Psoas muscle (tissue), 7 donors: ENCODE measurements at regions not wholly inside any gene's neighbourhood (a gene's known extent, or its start where the extent isn't known, plus 50 kb on each side); places are given as distances from the start of the nearest gene placed in this dataset.

ENCODE experiments used
- ATAC-seq, 4 donors: fragments of 200-7000 bp; cut with Tn5 transposase; one replicate each; pipeline ENCODE4 v1.9.1; 2020; ENCODE audit warnings: moderate library complexity in 3 of 4, mild to moderate bottlenecking in 2 of 4
- DNase-seq, 2 donors: peaks; one replicate each; pipeline ENCODE4 v3.0.0-alpha.2; 2020
- H3K27ac ChIP-seq: fragments of 200-600 bp; one replicate; pipeline ENCODE4 v1.8.0; 2022
- H3K27me3 ChIP-seq, 3 donors: fragments of 200-600 bp in 1 of 3; one replicate each; pipeline versions ENCODE4 v1.6.1 to v1.8.0; 2013 to 2022; ENCODE audit warnings: low read length in 2 of 3, mild to moderate bottlenecking in 2 of 3, moderate library complexity in 1 of 3; ENCODE audit not compliant: insufficient read depth in 3 of 3
- H3K36me3 ChIP-seq, 2 donors: fragments of 200-600 bp in 1 of 2; one replicate each; pipeline versions ENCODE4 v1.6.1 to v1.8.0; 2013 to 2022; ENCODE audit warnings: low read depth in 1 of 2, mild to moderate bottlenecking in 1 of 2, moderate library complexity in 1 of 2; ENCODE audit not compliant: insufficient read depth in 1 of 2
- H3K4me1 ChIP-seq: fragments of 200-600 bp; one replicate; pipeline ENCODE4 v1.8.0; 2022
- H3K4me3 ChIP-seq: fragments of 200-600 bp; one replicate; pipeline ENCODE4 v1.8.0; 2022; ENCODE audit warnings: mild to moderate bottlenecking
- H3K9me3 ChIP-seq: fragments of 200-600 bp; one replicate; pipeline ENCODE4 v1.8.0; 2022
- WGBS, 3 donors: extraction: QIAGEN DNeasy Blood & Tissue Kit; methylation state at CpG; one replicate each; pipeline versions ENCODE4 v1.1.6 to v1.1.7; 2013; 5-methylcytosine and 5-hydroxymethylcytosine counted together
- intact Hi-C, 2 donors: fragments of 100-400 bp; cut with DNase I; formaldehyde crosslinking; loops; one replicate each; pipeline versions ENCODE4 v1.11.0 to v1.14.2; 2022
- TF ChIP-seq, protein P1 (sequence below): fragments of 200-600 bp; IDR thresholded peaks from one replicate; pipeline ENCODE4 v1.8.0; 2022; ENCODE audit warnings: antibody characterized with exemption
- donor health status: healthy with polysubstance abuse.
- donor health status: DM: no; HTN: no; CAD: no; lungs with moderate emphysema.
- donor health status: Bipolar disorder and iron deficiency.
- donor health status: healthy.
- donor health status: DM: yes; HTN: yes; CAD: no.
- donor health status: DM: no; HTN: no; CAD: no.
- donor health status: DM: yes; HTN: yes; CAD: no.

DNA sequence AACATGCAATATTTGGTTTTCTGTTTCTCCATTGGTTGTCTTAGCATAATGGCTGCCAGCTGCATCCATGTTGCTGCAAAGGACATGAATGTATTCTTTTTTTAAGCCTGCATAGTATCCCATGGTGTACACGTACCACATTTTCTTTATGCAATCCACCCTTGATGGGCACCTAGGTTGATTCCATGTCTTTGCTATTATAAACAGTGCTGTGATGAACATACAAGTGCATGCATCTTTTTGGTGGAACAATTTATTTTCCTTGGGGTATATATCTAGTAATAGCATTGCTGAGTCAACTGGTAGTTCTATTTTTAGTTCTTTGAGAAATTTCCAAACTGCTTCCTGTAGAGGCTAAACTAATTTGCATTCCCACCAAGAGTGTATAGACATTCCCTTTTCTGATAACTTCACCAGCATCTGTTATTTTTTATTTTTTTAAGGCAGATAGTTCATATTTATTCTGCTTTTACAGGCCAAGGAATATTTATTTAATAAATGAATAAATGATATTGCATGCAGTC lies 62.4 kb upstream of the NPHP3 start:
- no peak for ATAC-seq
- Histone ChIP-seq H3K9me3 (no peaks in the 10 kb centered on the region), H3K27ac (no peak overlapping the region), H3K4me1 (peaks cover 27% of the 10 kb centered on the region), H3K36me3 (no peaks in the 10 kb centered on the region), H3K4me3 (no peak overlapping the region), H3K27me3 (no peaks in the 10 kb centered on the region)
- no peak for DNase-seq
- TF ChIP-seq, protein P1, sequence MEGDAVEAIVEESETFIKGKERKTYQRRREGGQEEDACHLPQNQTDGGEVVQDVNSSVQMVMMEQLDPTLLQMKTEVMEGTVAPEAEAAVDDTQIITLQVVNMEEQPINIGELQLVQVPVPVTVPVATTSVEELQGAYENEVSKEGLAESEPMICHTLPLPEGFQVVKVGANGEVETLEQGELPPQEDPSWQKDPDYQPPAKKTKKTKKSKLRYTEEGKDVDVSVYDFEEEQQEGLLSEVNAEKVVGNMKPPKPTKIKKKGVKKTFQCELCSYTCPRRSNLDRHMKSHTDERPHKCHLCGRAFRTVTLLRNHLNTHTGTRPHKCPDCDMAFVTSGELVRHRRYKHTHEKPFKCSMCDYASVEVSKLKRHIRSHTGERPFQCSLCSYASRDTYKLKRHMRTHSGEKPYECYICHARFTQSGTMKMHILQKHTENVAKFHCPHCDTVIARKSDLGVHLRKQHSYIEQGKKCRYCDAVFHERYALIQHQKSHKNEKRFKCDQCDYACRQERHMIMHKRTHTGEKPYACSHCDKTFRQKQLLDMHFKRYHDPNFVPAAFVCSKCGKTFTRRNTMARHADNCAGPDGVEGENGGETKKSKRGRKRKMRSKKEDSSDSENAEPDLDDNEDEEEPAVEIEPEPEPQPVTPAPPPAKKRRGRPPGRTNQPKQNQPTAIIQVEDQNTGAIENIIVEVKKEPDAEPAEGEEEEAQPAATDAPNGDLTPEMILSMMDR: no peak
- intact Hi-C loops: no loop called here
- 81 to 93% (median 87%) methylated on average over 1 of the region's 1 CpG for WGBS, 3 donors

DNA sequence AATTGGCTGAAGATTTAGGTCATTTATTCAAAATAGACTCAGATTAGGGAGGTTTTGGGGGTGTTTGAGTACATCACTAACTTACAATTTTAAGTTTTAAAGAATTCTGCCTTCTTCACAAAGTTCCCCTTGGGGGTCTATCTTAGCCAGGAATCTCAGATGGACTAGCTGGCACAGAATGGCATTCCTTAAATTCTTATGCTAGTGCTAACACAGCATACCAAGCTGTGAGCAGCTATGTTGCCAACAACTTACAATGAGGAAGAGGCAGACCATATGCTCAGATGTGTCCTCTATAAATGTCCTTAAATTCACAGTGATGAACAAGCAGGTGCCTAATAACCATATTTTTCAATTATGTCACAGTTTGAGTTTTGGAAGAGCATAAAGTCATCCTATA lies 60.9 kb upstream of the NPHP3 start:
- Histone ChIP-seq H3K27ac (no peak overlapping the region), H3K4me1 (peaks cover 23% of the 10 kb centered on the region), H3K36me3 (no peaks in the 10 kb centered on the region), H3K27me3 (no peaks in the 10 kb centered on the region), H3K9me3 (no peaks in the 10 kb centered on the region), H3K4me3 (no peak overlapping the region)
- intact Hi-C loops: no loop called here
- DNase-seq (no peak), ATAC-seq (no peak)
- TF ChIP-seq, protein P1: no peak

- ATAC-seq: no peak
- peaks cover 16% of the 10 kb centered on the region for H3K4me1 ChIP-seq
- intact Hi-C loops: no loop called here
- 79 to 96% (median 88%) methylated on average over 1 of the region's 1 CpG for WGBS, 3 donors
- TF ChIP-seq, protein P1: no peak
- no peak for DNase-seq
- no peaks in the 10 kb centered on the region for H3K9me3 ChIP-seq
- no peaks in the 10 kb centered on the region for H3K36me3 ChIP-seq
- H3K27me3 ChIP-seq: no peaks in the 10 kb centered on the region
- no peak overlapping the region for H3K4me3 ChIP-seq
- H3K27ac ChIP-seq: no peak overlapping the region
These were observed 59.7 kb upstream of the NPHP3 start for GRCh38 chr3:132781922-132782321.

DNA sequence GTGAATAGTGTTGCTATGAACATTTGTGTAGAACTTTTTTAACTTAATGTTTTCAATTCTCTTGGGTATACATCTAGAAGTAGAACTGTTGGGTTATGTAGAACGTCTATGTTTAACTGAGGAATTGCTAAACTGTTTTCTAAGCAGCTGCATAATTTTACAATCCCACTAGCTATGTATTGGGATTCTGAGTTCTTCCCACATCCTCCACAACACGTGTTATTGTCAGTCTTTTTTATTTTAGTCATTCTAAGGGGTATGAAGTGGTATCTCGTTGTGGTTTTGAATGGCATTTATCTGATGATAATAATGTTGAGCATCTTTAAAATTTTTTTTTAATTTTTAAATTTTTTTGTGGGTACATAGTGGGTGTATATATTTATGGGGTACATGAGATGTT lies 55.0 kb upstream of the NPHP3 start:
- TF ChIP-seq, protein P1: no peak
- ATAC-seq (no peak), DNase-seq (no peak)
- Histone ChIP-seq H3K9me3 (no peaks in the 10 kb centered on the region), H3K27me3 (no peaks in the 10 kb centered on the region), H3K36me3 (no peaks in the 10 kb centered on the region), H3K4me3 (no peak overlapping the region), H3K27ac (no peak overlapping the region), H3K4me1 (no peaks in the 10 kb centered on the region)
- WGBS, 3 donors: 47 to 50% (median 47%) methylated on average over 3 of the region's 3 CpGs
- intact Hi-C loops: no loop called here

GRCh38 chr3:132773071-132773619 lies 50.9 kb upstream of the NPHP3 start:
- Histone ChIP-seq H3K4me3 (no peak overlapping the region), H3K9me3 (no peaks in the 10 kb centered on the region), H3K4me1 (no peaks in the 10 kb centered on the region), H3K36me3 (no peaks in the 10 kb centered on the region), H3K27ac (no peak overlapping the region), H3K27me3 (no peaks in the 10 kb centered on the region)
- DNase-seq: no peak
- TF ChIP-seq, protein P1: no peak
- intact Hi-C loops: no loop called here
- no peak for ATAC-seq
- WGBS, 3 donors: 68 to 82% (median 82%) methylated on average over 2 of the region's 2 CpGs
